Testis (tissue), 2 donors: ENCODE measurements at regions not wholly inside any gene's neighbourhood (a gene's known extent, or its start where the extent isn't known, plus 50 kb on each side); places are given as distances from the start of the nearest gene placed in this dataset.

ENCODE experiments used
- POLR2A ChIP-seq: fragments of 450-650 bp; IDR thresholded peaks from one replicate; pipeline ENCODE4 v1.6.1; 2017; ENCODE audit warnings: antibody characterized with exemption, mild to moderate bottlenecking, moderate library complexity
- TF ChIP-seq, protein P1 (sequence below), 3 experiments: fragments of 450-650 bp in 2 of 3; fragments of 200-600 bp in 1 of 3; sonication (generic) in 1 of 3; IDR thresholded peaks; one replicate each; pipeline ENCODE4 v1.5.1; 2016 to 2019; ENCODE audit warnings: antibody characterized with exemption in 3 of 3, mild to moderate bottlenecking in 2 of 3, moderate library complexity in 1 of 3

DNA sequence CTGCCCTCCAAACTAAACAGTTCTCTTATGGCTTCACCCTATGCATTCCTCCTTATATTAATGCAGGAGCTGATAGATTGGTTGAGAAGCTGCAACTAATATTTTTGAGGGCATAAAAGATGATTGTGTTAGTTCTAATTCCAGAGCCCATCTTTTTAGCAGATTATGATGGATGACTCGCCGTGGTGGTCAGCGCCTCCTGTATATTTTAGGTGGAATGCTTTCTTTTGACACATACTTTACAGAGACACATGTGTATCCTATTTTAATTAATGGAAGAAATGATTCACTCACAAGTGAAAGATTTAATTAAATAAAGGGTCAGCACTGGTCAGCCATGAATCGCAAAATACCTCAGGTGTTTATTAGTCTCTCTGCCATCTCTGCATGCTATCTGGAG lies 120.7 kb downstream of the TM2D1 start:
- TF ChIP-seq POLR2A: no peak
- TF ChIP-seq, protein P1, sequence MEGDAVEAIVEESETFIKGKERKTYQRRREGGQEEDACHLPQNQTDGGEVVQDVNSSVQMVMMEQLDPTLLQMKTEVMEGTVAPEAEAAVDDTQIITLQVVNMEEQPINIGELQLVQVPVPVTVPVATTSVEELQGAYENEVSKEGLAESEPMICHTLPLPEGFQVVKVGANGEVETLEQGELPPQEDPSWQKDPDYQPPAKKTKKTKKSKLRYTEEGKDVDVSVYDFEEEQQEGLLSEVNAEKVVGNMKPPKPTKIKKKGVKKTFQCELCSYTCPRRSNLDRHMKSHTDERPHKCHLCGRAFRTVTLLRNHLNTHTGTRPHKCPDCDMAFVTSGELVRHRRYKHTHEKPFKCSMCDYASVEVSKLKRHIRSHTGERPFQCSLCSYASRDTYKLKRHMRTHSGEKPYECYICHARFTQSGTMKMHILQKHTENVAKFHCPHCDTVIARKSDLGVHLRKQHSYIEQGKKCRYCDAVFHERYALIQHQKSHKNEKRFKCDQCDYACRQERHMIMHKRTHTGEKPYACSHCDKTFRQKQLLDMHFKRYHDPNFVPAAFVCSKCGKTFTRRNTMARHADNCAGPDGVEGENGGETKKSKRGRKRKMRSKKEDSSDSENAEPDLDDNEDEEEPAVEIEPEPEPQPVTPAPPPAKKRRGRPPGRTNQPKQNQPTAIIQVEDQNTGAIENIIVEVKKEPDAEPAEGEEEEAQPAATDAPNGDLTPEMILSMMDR (IDR thresholded peaks at IDR 0.05): no peak
